Lung (tissue), 11 donors: ENCODE measurements at regions not wholly inside any gene's neighbourhood (a gene's known extent, or its start where the extent isn't known, plus 50 kb on each side); places are given as distances from the start of the nearest gene placed in this dataset.

Experiments
- ATAC-seq: fragments of 200-7000 bp; cut with Tn5 transposase; one replicate; pipeline ENCODE4 v1.9.1; 2020; ENCODE audit warnings: moderate number of reproducible peaks; ENCODE audit not compliant: insufficient read depth, low FRiP score
- DNase-seq, 3 donors: peaks; one replicate each; pipeline ENCODE4 v3.0.0-alpha.2; 2013 to 2017
- H3K27ac ChIP-seq, 2 donors: one replicate each; pipeline ENCODE4 v1.5.1; 2013; ENCODE audit warnings: mild to moderate bottlenecking in 2 of 2, moderate library complexity in 2 of 2, control low read depth in 1 of 2, inconsistent platforms in 1 of 2, low read depth in 1 of 2, low read length in 1 of 2
- H3K27me3 ChIP-seq, 3 donors: one replicate each; pipeline ENCODE4 v1.5.1; 2013; ENCODE audit warnings: low read length in 2 of 3; ENCODE audit not compliant: control insufficient read depth in 3 of 3, insufficient read depth in 3 of 3
- H3K36me3 ChIP-seq, 4 donors: one replicate each; pipeline ENCODE4 v1.5.1; 2013; ENCODE audit warnings: low read length in 4 of 4, mild to moderate bottlenecking in 1 of 4, moderate library complexity in 1 of 4; ENCODE audit not compliant: control insufficient read depth in 4 of 4, insufficient read depth in 4 of 4
- H3K4me1 ChIP-seq, 5 donors: one replicate each; pipeline ENCODE4 v1.5.1; 2013; ENCODE audit warnings: low read length in 5 of 5, mild to moderate bottlenecking in 2 of 5, moderate library complexity in 1 of 5; ENCODE audit not compliant: control insufficient read depth in 5 of 5, insufficient read depth in 5 of 5
- H3K4me3 ChIP-seq: one replicate; pipeline ENCODE4 v1.5.1; 2013; ENCODE audit warnings: mild to moderate bottlenecking, control low read depth, moderate library complexity
- H3K9ac ChIP-seq, 2 donors: one replicate each; pipeline ENCODE4 v1.5.1; 2013; ENCODE audit warnings: low read length in 2 of 2, control low read depth in 1 of 2; ENCODE audit not compliant: insufficient read depth in 1 of 2
- H3K9me3 ChIP-seq, 4 donors: one replicate each; pipeline ENCODE4 v1.5.1; 2013; ENCODE audit warnings: low read length in 3 of 4, mild to moderate bottlenecking in 1 of 4, moderate library complexity in 1 of 4; ENCODE audit not compliant: control insufficient read depth in 4 of 4, insufficient read depth in 3 of 4
- WGBS, 2 donors: extraction: QIAGEN DNeasy Blood & Tissue Kit; methylation state at CpG; one replicate each; pipeline ENCODE4 v1.1.7; 2013; 5-methylcytosine and 5-hydroxymethylcytosine counted together
- TF ChIP-seq, protein P1 (sequence below): IDR thresholded peaks from 2 replicates; pipeline ENCODE4 v1.5.1; 2012; ENCODE audit warnings: mild to moderate bottlenecking; ENCODE audit errors: control extremely low read depth, extremely low read depth
- donor health status: control.
- donor health status: control.
- donor health status: Bipolar disorder and iron deficiency.
- donor health status: healthy.
- donor health status: DM: yes; HTN: yes; CAD: no.

DNA sequence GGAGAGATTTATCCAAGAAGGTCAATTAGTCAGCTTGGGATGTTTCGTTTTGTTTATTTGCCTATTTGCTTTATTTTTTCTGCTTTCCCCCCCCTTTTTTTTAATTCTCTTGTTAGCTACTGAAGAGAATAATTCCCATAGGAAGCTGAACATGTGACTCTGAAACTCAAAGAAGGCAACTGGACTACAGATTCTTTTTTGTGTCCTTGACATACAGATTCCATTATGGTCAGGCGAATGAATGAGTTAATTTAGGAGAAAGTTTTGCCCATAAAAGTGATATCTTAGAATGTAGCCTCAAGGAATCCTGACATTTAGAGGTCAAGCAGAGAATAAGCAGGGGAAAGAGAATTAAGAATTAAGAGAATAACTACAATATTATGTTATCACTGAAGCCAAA is 514.2 kb upstream of the LINC00305 start:
- no peak overlapping the region for H3K27ac ChIP-seq
- no peaks in the 10 kb centered on the region for H3K9me3 ChIP-seq
- TF ChIP-seq, protein P1, sequence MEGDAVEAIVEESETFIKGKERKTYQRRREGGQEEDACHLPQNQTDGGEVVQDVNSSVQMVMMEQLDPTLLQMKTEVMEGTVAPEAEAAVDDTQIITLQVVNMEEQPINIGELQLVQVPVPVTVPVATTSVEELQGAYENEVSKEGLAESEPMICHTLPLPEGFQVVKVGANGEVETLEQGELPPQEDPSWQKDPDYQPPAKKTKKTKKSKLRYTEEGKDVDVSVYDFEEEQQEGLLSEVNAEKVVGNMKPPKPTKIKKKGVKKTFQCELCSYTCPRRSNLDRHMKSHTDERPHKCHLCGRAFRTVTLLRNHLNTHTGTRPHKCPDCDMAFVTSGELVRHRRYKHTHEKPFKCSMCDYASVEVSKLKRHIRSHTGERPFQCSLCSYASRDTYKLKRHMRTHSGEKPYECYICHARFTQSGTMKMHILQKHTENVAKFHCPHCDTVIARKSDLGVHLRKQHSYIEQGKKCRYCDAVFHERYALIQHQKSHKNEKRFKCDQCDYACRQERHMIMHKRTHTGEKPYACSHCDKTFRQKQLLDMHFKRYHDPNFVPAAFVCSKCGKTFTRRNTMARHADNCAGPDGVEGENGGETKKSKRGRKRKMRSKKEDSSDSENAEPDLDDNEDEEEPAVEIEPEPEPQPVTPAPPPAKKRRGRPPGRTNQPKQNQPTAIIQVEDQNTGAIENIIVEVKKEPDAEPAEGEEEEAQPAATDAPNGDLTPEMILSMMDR, result no peak
- ATAC-seq (no peak), DNase-seq (no peak)
- no peaks in the 10 kb centered on the region for H3K36me3 ChIP-seq
- peaks cover 0 to 3% (median 0%) of the 10 kb centered on the region in 5 donors for H3K4me1 ChIP-seq
- H3K9ac ChIP-seq, result no peak overlapping the region
- no peak overlapping the region for H3K4me3 ChIP-seq
- no peaks in the 10 kb centered on the region for H3K27me3 ChIP-seq
- WGBS, 2 donors, result 91 to 92% methylated on average over 2 of the region's 2 CpGs

DNA sequence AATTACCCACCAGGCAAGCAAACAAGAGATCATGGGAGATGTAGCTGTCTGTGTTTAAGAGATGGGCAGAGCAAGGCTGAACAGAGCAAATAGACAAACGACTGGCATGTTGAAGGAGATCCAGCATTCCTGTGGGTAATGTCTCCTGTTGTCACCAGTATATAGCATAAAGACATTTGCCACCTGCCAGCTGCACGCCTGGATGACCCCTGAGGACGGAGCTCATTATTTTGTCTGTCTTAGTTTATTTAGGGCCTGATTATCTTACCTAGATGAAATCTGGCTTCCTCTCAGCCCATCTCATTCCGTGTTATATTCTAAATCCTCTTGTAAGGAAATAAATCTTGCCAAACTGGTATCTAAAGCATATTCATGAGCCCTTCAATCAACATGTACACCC is 510.3 kb upstream of the LINC00305 start:
- H3K27me3 ChIP-seq, result no peaks in the 10 kb centered on the region
- H3K9ac ChIP-seq, result no peak overlapping the region
- no peak for DNase-seq
- H3K4me3 ChIP-seq, result no peak overlapping the region
- H3K36me3 ChIP-seq, result no peaks in the 10 kb centered on the region
- ATAC-seq, result no peak
- TF ChIP-seq, protein P1, result no peak
- no peaks in the 10 kb centered on the region for H3K9me3 ChIP-seq
- no peak overlapping the region for H3K27ac ChIP-seq
- no peaks in the 10 kb centered on the region for H3K4me1 ChIP-seq
- WGBS, 2 donors, result 56 to 73% methylated on average over 4 of the region's 4 CpGs

DNA sequence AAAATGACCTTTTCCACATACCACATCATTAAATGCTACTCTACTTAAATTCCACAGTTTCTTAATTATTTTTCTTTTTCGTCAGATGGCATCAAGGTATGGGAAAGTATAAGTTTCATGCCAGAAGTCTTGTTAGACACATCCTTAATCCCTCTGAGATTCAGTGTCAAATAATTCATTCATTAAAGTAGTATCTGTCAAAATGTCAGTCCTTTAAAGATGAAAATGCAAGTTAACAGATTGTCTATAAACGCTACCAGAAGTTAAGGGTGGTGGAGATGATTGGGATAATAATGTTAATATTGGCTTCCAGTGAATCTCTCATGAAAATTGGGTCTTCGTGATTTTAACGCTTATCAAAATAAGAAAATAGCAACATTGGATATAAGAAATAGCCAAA is 504.2 kb upstream of the LINC00305 start:
- ATAC-seq, result no peak
- no peak for DNase-seq
- Histone ChIP-seq H3K36me3 (no peaks in the 10 kb centered on the region), H3K4me1 (no peaks in the 10 kb centered on the region), H3K4me3 (no peak overlapping the region), H3K27me3 (no peaks in the 10 kb centered on the region), H3K9me3 (peaks cover 0 to 3% (median 0%) of the 10 kb centered on the region in 4 donors), H3K27ac (no peak overlapping the region), H3K9ac (no peak overlapping the region)
- TF ChIP-seq, protein P1, result no peak
- 64 to 66% methylated on average over 4 of the region's 4 CpGs for WGBS, 2 donors

DNA sequence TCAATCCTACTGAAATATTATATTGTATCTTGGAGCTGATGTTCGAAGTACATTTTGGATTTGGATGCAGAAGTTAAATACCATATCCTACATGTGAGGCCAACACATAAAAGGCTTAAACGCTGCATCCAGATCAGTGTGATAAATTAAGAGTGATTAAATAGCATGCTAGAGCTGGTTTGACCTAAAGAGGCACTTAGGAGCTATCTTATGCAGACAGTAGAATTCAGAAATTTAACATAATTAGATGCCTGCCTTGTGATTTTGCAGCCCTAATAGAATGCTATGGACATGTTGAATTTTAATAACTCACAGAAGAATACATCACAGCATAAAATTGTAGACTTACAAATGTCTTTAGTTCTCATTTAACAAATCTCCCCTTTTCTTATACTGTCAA is 501.2 kb upstream of the LINC00305 start:
- H3K27me3 ChIP-seq, result no peaks in the 10 kb centered on the region
- H3K36me3 ChIP-seq, result no peaks in the 10 kb centered on the region
- no peak for DNase-seq
- no peak overlapping the region for H3K27ac ChIP-seq
- TF ChIP-seq, protein P1, result no peak
- H3K9ac ChIP-seq, result no peak overlapping the region
- ATAC-seq, result no peak
- 66 to 85% methylated on average over 2 of the region's 2 CpGs for WGBS, 2 donors
- H3K4me1 ChIP-seq, result no peaks in the 10 kb centered on the region
- peaks cover 0 to 17% (median 0%) of the 10 kb centered on the region in 4 donors for H3K9me3 ChIP-seq
- H3K4me3 ChIP-seq, result no peak overlapping the region
